ENCODE measurements at regions not wholly inside any gene's neighbourhood (a gene's known extent, or its start where the extent isn't known, plus 50 kb on each side); places are given as distances from the start of the nearest gene placed in this dataset.
"Not testable (repeated sequence)": the region's sequence is repeated elsewhere in the genome, so short reads cannot be mapped to it uniquely, and the experiment has no call there.

DNA sequence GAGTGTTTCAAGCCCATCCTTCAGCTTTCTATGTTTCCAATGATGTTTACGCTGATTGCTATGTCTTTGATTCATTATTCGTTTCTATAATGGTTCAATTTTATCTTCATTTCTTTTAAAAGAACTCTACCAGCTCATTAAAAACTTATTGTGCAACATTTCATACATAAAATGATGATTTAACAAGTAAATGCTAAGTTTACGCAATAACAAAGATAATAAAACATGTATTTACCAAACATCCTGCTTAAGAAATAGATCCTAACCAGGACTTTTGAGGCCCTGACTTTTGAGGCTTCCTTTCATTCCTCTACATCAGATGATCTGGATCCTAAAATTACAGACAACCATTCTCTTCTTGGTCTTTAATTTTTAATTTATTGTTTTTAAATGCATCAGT is 86.5 kb upstream of the DLGAP1 start:
- H3K9me3 ChIP-seq (ENCODE audit: severe bottlenecking): peaks cover 5% of the 10 kb centered on the region
- H3K4me3 ChIP-seq (ENCODE audit: severe bottlenecking): no peak overlapping the region
- DNase-seq (ENCODE audit: low spot score) (no peak), ATAC-seq (ENCODE audit: low read depth) (no peak)
- no peaks in the 10 kb centered on the region for H3K4me1 ChIP-seq (ENCODE audit: insufficient read depth, poor library complexity, severe bottlenecking)
- no peaks in the 10 kb centered on the region for H3K36me3 ChIP-seq (ENCODE audit: low read depth)
- no peaks in the 10 kb centered on the region for H3K27me3 ChIP-seq (ENCODE audit: insufficient read depth, poor library complexity, severe bottlenecking)
- no peak overlapping the region for H3K27ac ChIP-seq (ENCODE audit: poor library complexity, severe bottlenecking)
- TF ChIP-seq, protein P1, sequence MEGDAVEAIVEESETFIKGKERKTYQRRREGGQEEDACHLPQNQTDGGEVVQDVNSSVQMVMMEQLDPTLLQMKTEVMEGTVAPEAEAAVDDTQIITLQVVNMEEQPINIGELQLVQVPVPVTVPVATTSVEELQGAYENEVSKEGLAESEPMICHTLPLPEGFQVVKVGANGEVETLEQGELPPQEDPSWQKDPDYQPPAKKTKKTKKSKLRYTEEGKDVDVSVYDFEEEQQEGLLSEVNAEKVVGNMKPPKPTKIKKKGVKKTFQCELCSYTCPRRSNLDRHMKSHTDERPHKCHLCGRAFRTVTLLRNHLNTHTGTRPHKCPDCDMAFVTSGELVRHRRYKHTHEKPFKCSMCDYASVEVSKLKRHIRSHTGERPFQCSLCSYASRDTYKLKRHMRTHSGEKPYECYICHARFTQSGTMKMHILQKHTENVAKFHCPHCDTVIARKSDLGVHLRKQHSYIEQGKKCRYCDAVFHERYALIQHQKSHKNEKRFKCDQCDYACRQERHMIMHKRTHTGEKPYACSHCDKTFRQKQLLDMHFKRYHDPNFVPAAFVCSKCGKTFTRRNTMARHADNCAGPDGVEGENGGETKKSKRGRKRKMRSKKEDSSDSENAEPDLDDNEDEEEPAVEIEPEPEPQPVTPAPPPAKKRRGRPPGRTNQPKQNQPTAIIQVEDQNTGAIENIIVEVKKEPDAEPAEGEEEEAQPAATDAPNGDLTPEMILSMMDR (IDR thresholded peaks at IDR 0.05; ENCODE audit: poor library complexity, severe bottlenecking): no peak

DNA sequence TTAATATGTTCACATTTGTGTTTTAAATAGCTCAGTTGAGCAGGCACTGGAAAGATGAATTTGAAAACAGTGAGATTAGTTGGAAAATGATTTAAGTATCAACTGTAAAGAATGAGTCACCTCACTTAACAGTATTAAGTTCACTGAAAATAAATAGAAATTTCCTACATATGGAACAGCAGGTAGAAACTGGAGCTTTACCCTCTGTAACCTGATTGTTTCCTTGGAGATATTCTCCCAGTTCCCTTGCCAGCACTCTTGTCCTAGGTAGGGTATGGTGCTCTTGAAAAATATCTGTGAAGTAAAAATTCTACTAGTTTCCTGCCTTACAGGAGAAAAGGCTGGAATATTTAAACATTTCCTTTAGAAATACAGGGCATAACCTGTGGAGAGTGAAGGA is 81.3 kb upstream of the DLGAP1 start:
- no peak overlapping the region for H3K4me3 ChIP-seq (ENCODE audit: severe bottlenecking)
- H3K27me3 ChIP-seq (ENCODE audit: insufficient read depth, poor library complexity, severe bottlenecking): no peaks in the 10 kb centered on the region
- H3K4me1 ChIP-seq (ENCODE audit: insufficient read depth, poor library complexity, severe bottlenecking): no peaks in the 10 kb centered on the region
- no peak overlapping the region for H3K27ac ChIP-seq (ENCODE audit: poor library complexity, severe bottlenecking)
- TF ChIP-seq, protein P1 (IDR thresholded peaks at IDR 0.05; ENCODE audit: poor library complexity, severe bottlenecking): no peak
- no peaks in the 10 kb centered on the region for H3K36me3 ChIP-seq (ENCODE audit: low read depth)
- DNase-seq (ENCODE audit: low spot score) (no peak), ATAC-seq (ENCODE audit: low read depth) (no peak)
- peaks cover 4% of the 10 kb centered on the region for H3K9me3 ChIP-seq (ENCODE audit: severe bottlenecking)

DNA sequence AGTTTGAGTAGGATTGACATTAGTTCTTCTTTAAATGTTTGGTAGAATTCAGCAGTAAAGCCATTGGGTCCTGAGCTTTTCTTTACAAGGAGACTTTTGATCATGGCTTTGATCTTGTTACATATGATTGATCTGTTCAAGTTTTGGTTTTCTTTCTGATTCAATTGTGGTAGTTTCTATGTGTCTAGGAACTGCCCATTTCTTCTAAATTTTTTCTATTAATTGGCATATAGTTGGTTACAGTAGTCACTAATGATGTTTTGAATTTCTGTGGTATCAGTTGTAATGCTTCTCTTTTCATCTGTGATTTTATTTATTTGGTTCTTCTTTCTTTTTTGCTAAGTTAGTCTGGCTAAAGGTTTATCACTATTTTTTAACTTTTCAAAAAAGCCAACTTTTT is 73.3 kb upstream of the DLGAP1 start:
- DNase-seq (ENCODE audit: low spot score): no peak
- ATAC-seq (ENCODE audit: low read depth): no peak
- H3K4me1 ChIP-seq (ENCODE audit: insufficient read depth, poor library complexity, severe bottlenecking): no peaks in the 10 kb centered on the region
- H3K27me3 ChIP-seq (ENCODE audit: insufficient read depth, poor library complexity, severe bottlenecking): peaks cover 3% of the 10 kb centered on the region
- TF ChIP-seq, protein P1 (IDR thresholded peaks at IDR 0.05; ENCODE audit: poor library complexity, severe bottlenecking): no peak
- no peaks in the 10 kb centered on the region for H3K36me3 ChIP-seq (ENCODE audit: low read depth)
- H3K27ac ChIP-seq (ENCODE audit: poor library complexity, severe bottlenecking): no peak overlapping the region
- H3K9me3 ChIP-seq (ENCODE audit: severe bottlenecking): peaks cover 1% of the 10 kb centered on the region
- H3K4me3 ChIP-seq (ENCODE audit: severe bottlenecking): no peak overlapping the region

DNA sequence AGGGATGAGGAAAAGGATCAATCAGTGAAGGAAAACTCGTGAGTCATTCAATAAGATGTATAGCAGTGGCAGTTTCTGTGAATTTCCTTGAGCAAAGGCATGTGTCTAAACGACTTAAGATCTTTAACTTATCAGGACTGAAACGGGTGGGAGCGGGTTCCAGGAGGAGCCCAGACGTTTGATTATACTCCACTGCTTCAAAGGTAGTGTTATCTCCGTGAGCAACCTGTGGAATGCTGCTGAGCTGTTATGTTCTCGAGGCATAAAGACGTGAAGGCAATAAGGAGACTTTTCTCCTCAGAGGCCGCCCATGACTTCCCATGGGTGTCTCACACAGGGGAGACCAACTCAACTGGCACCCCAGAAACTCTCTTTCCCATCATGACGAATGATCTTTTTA is 72.7 kb upstream of the DLGAP1 start:
- H3K27ac ChIP-seq (ENCODE audit: poor library complexity, severe bottlenecking); DNase-seq (ENCODE audit: low spot score); H3K9me3 ChIP-seq (ENCODE audit: severe bottlenecking); ATAC-seq (ENCODE audit: low read depth); H3K36me3 ChIP-seq (ENCODE audit: low read depth); H3K27me3 ChIP-seq (ENCODE audit: insufficient read depth, poor library complexity, severe bottlenecking); H3K4me1 ChIP-seq (ENCODE audit: insufficient read depth, poor library complexity, severe bottlenecking); H3K4me3 ChIP-seq (ENCODE audit: severe bottlenecking): not testable (repeated sequence)

DNA sequence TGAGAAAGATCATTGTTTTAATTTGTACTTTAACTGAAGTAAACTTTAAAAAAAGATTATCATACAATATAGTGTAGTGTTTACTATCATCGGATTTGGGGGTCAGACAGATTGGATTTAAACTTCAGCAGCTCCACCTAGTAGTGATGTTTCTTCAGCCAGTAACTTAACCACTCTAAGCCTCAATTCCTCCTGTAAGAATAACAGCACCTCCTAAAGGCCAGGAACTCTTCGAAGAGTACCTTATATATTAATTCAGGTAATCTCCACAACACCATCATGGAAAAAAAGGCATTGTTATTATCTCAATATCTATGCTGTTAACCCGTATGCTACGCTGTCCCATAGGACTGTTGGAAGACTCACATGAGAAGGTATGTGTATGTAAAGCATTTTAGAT is 69.0 kb upstream of the DLGAP1 start:
- no peak for ATAC-seq (ENCODE audit: low read depth)
- Histone ChIP-seq H3K4me1 (ENCODE audit: insufficient read depth, poor library complexity, severe bottlenecking) (no peaks in the 10 kb centered on the region), H3K36me3 (ENCODE audit: low read depth) (no peaks in the 10 kb centered on the region), H3K27ac (ENCODE audit: poor library complexity, severe bottlenecking) (no peak overlapping the region), H3K27me3 (ENCODE audit: insufficient read depth, poor library complexity, severe bottlenecking) (peaks cover 3% of the 10 kb centered on the region), H3K9me3 (ENCODE audit: severe bottlenecking) (peaks cover 1% of the 10 kb centered on the region), H3K4me3 (ENCODE audit: severe bottlenecking) (no peak overlapping the region)
- DNase-seq (ENCODE audit: low spot score): no peak
- TF ChIP-seq, protein P1 (IDR thresholded peaks at IDR 0.05; ENCODE audit: poor library complexity, severe bottlenecking): no peak

Data from RWPE2 (cell line).